H9 (cell line): ENCODE measurements at regions not wholly inside any gene's neighbourhood (a gene's known extent, or its start where the extent isn't known, plus 50 kb on each side); places are given as distances from the start of the nearest gene placed in this dataset.

Experiments used
- DNase-seq: peaks from one replicate; pipeline ENCODE4 v3.0.0-alpha.2; 2017
- H2AFZ ChIP-seq: one replicate; pipeline ENCODE4 v1.6.1; 2013; ENCODE audit warnings: mild to moderate bottlenecking, low read length, control low read depth, moderate library complexity
- H2AK5ac ChIP-seq: 2 replicates; pipeline ENCODE4 v1.6.1; 2013; ENCODE audit warnings: low read length, control low read depth, mixed read lengths; ENCODE audit not compliant: insufficient read length
- H2BK120ac ChIP-seq: one replicate; pipeline ENCODE4 v1.6.1; 2013; ENCODE audit warnings: low read depth, mild to moderate bottlenecking, low read length, control low read depth, inconsistent platforms; ENCODE audit not compliant: poor library complexity, severe bottlenecking
- H2BK12ac ChIP-seq: 2 replicates; pipeline ENCODE4 v1.6.1; 2013; ENCODE audit warnings: low read length, control low read depth, mixed read lengths, low read depth; ENCODE audit not compliant: insufficient read length
- H2BK15ac ChIP-seq: 2 replicates; pipeline ENCODE4 v1.6.1; 2013; ENCODE audit warnings: low read depth, low read length, control low read depth
- H2BK20ac ChIP-seq: one replicate; pipeline ENCODE4 v1.6.1; 2013; ENCODE audit warnings: low read depth, mild to moderate bottlenecking, low read length, control low read depth, inconsistent platforms; ENCODE audit not compliant: poor library complexity, severe bottlenecking
- H2BK5ac ChIP-seq: 2 replicates; pipeline ENCODE4 v1.6.1; 2013; ENCODE audit warnings: low read length, control low read depth, mixed read lengths; ENCODE audit not compliant: insufficient read length
- H3K14ac ChIP-seq: 2 replicates; pipeline ENCODE4 v1.6.1; 2013; ENCODE audit warnings: low read length, control low read depth; ENCODE audit not compliant: insufficient read depth
- H3K18ac ChIP-seq: 2 replicates; pipeline ENCODE4 v1.6.1; 2013; ENCODE audit warnings: low read depth, mild to moderate bottlenecking, mixed read lengths, low read length, control low read depth; ENCODE audit not compliant: insufficient read length
- H3K23ac ChIP-seq: 2 replicates; pipeline ENCODE4 v1.6.1; 2013; ENCODE audit warnings: low read length, control low read depth, mixed read lengths, low read depth; ENCODE audit not compliant: insufficient read length
- H3K23me2 ChIP-seq: 2 replicates; pipeline ENCODE4 v1.6.1; 2013; ENCODE audit warnings: low read depth, mild to moderate bottlenecking, mixed read lengths, low read length, control low read depth; ENCODE audit not compliant: insufficient read length, poor library complexity, severe bottlenecking
- H3K27ac ChIP-seq: 2 replicates; pipeline ENCODE4 v1.5.1; 2013; ENCODE audit warnings: low read length, control low read depth, mixed read lengths, low read depth; ENCODE audit not compliant: insufficient read length
- H3K27me3 ChIP-seq: 2 replicates; pipeline ENCODE4 v1.6.1; 2013; ENCODE audit warnings: low read length, control low read depth, inconsistent platforms; ENCODE audit not compliant: insufficient read depth
- H3K4ac ChIP-seq: 2 replicates; pipeline ENCODE4 v1.6.1; 2013; ENCODE audit warnings: low read depth, mild to moderate bottlenecking, control low read depth, inconsistent platforms, low read length, moderate library complexity
- H3K4me1 ChIP-seq: 2 replicates; pipeline ENCODE4 v1.6.1; 2013; ENCODE audit warnings: low read length, control low read depth, inconsistent platforms; ENCODE audit not compliant: insufficient read depth
- H3K4me2 ChIP-seq: 2 replicates; pipeline ENCODE4 v1.6.1; 2013; ENCODE audit warnings: low read length, control low read depth, mixed read lengths; ENCODE audit not compliant: insufficient read length, insufficient read depth
- H3K56ac ChIP-seq: 2 replicates; pipeline ENCODE4 v1.6.1; 2013; ENCODE audit warnings: low read depth, mild to moderate bottlenecking, mixed read lengths, low read length, control low read depth; ENCODE audit not compliant: insufficient read length
- H3K79me1 ChIP-seq: 2 replicates; pipeline ENCODE4 v1.6.1; 2013; ENCODE audit warnings: low read depth, mild to moderate bottlenecking, moderate library complexity, low read length, control low read depth, inconsistent platforms; ENCODE audit not compliant: insufficient read depth, poor library complexity, severe bottlenecking
- H3K79me2 ChIP-seq: 2 replicates; pipeline ENCODE4 v1.6.1; 2013; ENCODE audit warnings: low read length, control low read depth, inconsistent platforms; ENCODE audit not compliant: insufficient read depth
- H3K9ac ChIP-seq: 2 replicates; pipeline ENCODE4 v1.6.1; 2013; ENCODE audit warnings: low read length, control low read depth, mixed read lengths; ENCODE audit not compliant: insufficient read length; ENCODE audit errors: extremely low read depth
- H3K9me3 ChIP-seq: one replicate; pipeline ENCODE4 v1.6.1; 2013; ENCODE audit warnings: low read depth, low read length, inconsistent platforms; ENCODE audit not compliant: control insufficient read depth
- H3T11ph ChIP-seq: one replicate; pipeline ENCODE4 v1.6.1; 2013; ENCODE audit warnings: mild to moderate bottlenecking, low read length, control low read depth, inconsistent platforms
- H4K20me1 ChIP-seq: one replicate; pipeline ENCODE4 v1.6.1; 2013; ENCODE audit not compliant: control insufficient read depth, insufficient read length, insufficient read depth
- H4K5ac ChIP-seq: 2 replicates; pipeline ENCODE4 v1.6.1; 2013; ENCODE audit warnings: low read depth, mild to moderate bottlenecking, mixed read lengths, low read length, control low read depth; ENCODE audit not compliant: insufficient read length
- H4K8ac ChIP-seq: replicated peaks from 2 replicates; pipeline ENCODE4 v1.6.1; 2013; ENCODE audit warnings: low read length, control low read depth, mixed read lengths, low read depth; ENCODE audit not compliant: insufficient read length
- H4K91ac ChIP-seq: 2 replicates; pipeline ENCODE4 v1.6.1; 2013; ENCODE audit warnings: low read depth, mild to moderate bottlenecking, moderate library complexity, mixed read lengths, low read length, control low read depth; ENCODE audit not compliant: insufficient read length
- H3K27ac Mint-ChIP-seq, 3 experiments: 2 replicates in 2 of 3; 3 replicates in 1 of 3; pipeline ENCODE4 v1.8.0; 2020 to 2021; ENCODE audit warnings: mixed read lengths in 3 of 3, mild to moderate bottlenecking in 1 of 3, moderate library complexity in 1 of 3
- H3K27me3 Mint-ChIP-seq: 2 replicates; pipeline ENCODE4 v1.8.0; 2021; ENCODE audit warnings: low read depth, mild to moderate bottlenecking, moderate library complexity, mixed read lengths
- H3K36me3 Mint-ChIP-seq, 3 experiments: 2 replicates in 2 of 3; 3 replicates in 1 of 3; pipeline ENCODE4 v1.8.0; 2020 to 2021; ENCODE audit warnings: low read depth in 3 of 3, mixed read lengths in 3 of 3; ENCODE audit not compliant: insufficient read depth in 1 of 3
- H3K4me1 Mint-ChIP-seq, 2 experiments: 2 replicates each; pipeline ENCODE4 v1.8.0; 2020; ENCODE audit warnings: mixed read lengths in 2 of 2
- H3K4me3 Mint-ChIP-seq, 2 experiments: 2 replicates in 1 of 2; 3 replicates in 1 of 2; pipeline ENCODE4 v1.8.0; 2020 to 2021; ENCODE audit warnings: mild to moderate bottlenecking in 2 of 2, mixed read lengths in 2 of 2, moderate library complexity in 1 of 2
- H3K9me3 Mint-ChIP-seq, 2 experiments: 2 replicates in 1 of 2; 3 replicates in 1 of 2; pipeline ENCODE4 v1.8.0; 2020; ENCODE audit warnings: mild to moderate bottlenecking in 2 of 2, mixed read lengths in 2 of 2, moderate library complexity in 1 of 2
- WGBS: extraction: QIAGEN DNeasy Blood & Tissue Kit; methylation state at CpG from one replicate; pipeline ENCODE4 v1.1.7; 2013; ENCODE audit warnings: missing lambda C conversion rate, low lambda C conversion rate, mixed read lengths; ENCODE audit not compliant: insufficient read length; ENCODE audit errors: extremely low coverage; 5-methylcytosine and 5-hydroxymethylcytosine counted together
- TF ChIP-seq, protein P1 (sequence below): fragments of 200-600 bp; sonication (generic); conservative IDR thresholded peaks from 3 replicates; pipeline ENCODE4 v1.8.0; 2021; ENCODE audit warnings: antibody characterized with exemption, mild to moderate bottlenecking

DNA sequence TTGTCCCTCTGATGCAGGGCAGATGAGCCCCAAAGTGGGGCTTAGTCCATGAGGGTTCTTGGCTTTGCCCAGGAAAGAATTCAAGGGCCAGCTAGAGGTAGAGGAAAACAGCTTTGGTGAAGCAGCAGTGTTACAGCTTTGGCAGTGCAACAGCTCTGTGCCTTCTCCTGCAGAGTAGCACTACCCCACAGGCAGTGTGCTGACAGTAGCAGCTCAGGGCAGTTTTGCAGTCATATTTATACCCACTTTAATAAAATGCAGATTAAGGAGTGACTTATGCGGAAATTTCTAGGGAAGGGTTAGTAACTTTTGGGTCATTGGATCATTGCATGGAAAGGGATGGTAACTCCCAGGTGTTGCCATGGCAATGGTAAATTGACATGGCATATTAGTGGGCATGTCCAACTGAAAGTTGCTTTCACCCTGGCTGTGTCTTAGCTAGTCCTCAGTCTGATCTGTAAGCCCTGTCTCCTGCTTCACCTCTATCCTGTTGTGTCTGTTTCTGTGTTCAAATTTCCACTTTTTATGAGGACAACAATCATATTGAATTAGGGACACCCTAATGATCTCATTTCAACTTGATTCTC is 241.3 kb upstream of the C2CD4B start:
- Histone ChIP-seq H3K23ac (no peak overlapping the region), H2AK5ac (no peak overlapping the region), H4K8ac (no peak overlapping the region), H3K79me2 (no peaks in the 10 kb centered on the region), H3T11ph (no peak overlapping the region), H3K9ac (no peak overlapping the region), H2BK120ac (no peak overlapping the region), H3K18ac (no peak overlapping the region), H3K9me3 (no peaks in the 10 kb centered on the region), H2BK5ac (no peak overlapping the region), H2BK20ac (no peak overlapping the region), H4K5ac (no peak overlapping the region), H3K27ac (no peak overlapping the region), H3K4ac (no peak overlapping the region), H3K27me3 (no peaks in the 10 kb centered on the region), H4K20me1 (no peaks in the 10 kb centered on the region), H4K91ac (no peak overlapping the region), H3K56ac (no peak overlapping the region), H2AFZ (no peak overlapping the region), H2BK15ac (no peak overlapping the region), H3K23me2 (no peaks in the 10 kb centered on the region), H3K4me1 (no peaks in the 10 kb centered on the region), H3K4me2 (no peak overlapping the region), H3K79me1 (peaks cover 11% of the 10 kb centered on the region), H2BK12ac (no peak overlapping the region), H3K14ac (no peak overlapping the region)
- TF ChIP-seq, protein P1, sequence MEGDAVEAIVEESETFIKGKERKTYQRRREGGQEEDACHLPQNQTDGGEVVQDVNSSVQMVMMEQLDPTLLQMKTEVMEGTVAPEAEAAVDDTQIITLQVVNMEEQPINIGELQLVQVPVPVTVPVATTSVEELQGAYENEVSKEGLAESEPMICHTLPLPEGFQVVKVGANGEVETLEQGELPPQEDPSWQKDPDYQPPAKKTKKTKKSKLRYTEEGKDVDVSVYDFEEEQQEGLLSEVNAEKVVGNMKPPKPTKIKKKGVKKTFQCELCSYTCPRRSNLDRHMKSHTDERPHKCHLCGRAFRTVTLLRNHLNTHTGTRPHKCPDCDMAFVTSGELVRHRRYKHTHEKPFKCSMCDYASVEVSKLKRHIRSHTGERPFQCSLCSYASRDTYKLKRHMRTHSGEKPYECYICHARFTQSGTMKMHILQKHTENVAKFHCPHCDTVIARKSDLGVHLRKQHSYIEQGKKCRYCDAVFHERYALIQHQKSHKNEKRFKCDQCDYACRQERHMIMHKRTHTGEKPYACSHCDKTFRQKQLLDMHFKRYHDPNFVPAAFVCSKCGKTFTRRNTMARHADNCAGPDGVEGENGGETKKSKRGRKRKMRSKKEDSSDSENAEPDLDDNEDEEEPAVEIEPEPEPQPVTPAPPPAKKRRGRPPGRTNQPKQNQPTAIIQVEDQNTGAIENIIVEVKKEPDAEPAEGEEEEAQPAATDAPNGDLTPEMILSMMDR: no peak
- Mint-ChIP-seq H3K36me3 (0 out of 7 replicates have a peak, but pooled peaks cover 0 to 3% (median 0%) of the 10 kb centered on the region in 3 experiments), H3K27ac (no peak overlapping the region), H3K27me3 (no peaks in the 10 kb centered on the region), H3K4me1 (peaks cover 3 to 5% of the 10 kb centered on the region in 2 experiments), H3K9me3 (no peaks in the 10 kb centered on the region; a peak in 1 of 5 replicates), H3K4me3 (no peak overlapping the region)
- WGBS: no CpG with 5 or more reads among the region's 1 CpG
- no peak for DNase-seq
